ENCODE measurements at regions not wholly inside any gene's neighbourhood (a gene's known extent, or its start where the extent isn't known, plus 50 kb on each side); places are given as distances from the start of the nearest gene placed in this dataset.

DNA sequence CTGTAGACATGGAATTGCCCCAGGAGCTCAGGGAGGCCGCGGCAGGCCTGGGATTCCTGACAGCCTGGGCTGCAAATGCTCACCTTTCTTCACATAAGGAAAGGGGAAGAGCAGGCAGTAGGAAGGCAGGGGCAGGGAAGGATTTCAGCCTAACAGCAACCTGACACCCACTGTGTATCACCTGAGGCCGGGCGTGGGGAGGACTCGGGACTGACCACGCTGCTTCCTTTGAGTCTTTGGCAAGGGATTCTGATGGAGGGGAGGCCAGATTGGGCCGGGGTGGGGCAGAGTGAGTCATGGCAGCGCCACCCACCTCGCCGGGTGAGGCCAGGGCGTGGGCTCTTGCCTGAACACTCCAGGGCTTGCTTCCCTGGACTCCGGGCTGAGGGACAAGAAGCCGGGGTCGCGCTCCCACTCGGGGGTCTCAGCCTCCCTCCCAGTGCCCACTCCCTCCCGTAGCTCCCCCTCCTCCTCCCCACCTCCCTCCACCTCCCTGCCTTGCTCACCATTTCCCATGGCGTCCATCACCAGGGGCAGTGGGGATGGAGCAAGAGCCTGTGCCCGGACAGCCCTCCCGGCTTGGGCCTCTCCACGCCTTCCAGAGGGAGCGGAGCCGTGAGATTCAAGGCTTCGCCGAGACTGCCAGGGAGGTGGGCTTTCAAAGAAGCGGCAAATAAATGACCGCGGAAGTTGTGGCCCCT is 247.9 kb upstream of the RTL1 start:
- no peak for DNase-seq

DNA sequence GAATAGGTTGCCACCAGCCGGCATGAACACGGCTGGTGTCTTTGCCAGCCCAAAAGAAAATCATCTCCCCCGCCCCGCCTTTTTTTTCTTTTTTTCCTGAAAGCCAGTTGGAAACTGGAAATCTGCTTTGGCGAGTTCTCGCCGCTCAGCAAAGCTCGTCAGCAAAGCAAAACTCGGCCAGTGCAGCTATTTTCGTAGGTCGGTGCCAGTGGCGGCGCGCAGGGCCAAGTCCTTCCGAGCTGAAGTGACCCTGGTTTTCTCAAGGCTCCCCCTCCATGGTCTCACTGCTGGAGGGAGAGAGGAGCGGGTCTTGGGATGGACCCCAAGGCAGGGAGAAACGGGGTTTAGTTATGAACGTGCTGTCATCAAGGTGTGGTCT is 248.4 kb upstream of the RTL1 start:
- no peak for DNase-seq

- no peak for DNase-seq
These were observed 249.3 kb upstream of the RTL1 start for GRCh38 chr14:101152855-101153254.

GRCh38 chr14:101153691-101154090 is 250.2 kb upstream of the RTL1 start:
- DNase-seq: no peak

- DNase-seq: no peak
These were observed 252.1 kb upstream of the RTL1 start for GRCh38 chr14:101155575-101155974.

GRCh38 chr14:101167428-101167827 is 263.9 kb upstream of the RTL1 start:
- no peak for DNase-seq

DNA sequence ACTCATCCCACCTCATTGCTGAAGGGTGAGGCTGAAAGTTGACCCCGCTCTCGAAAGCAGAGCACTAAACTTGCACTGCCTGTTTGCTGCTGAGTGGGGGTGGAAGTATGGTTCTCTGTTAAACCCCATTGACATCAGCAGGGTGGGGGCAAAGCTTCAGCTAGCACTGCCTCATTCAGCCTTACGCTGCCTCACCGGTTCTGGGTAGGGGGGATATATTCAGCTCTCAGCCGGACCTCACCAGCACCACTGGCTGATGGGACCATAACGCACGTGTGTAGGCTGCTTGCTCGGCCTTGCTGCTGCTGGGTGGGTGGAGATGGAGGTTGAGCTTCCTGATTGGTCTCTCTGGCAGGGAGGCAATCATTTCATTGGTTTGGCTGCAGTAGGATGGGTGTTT is 265.7 kb upstream of the RTL1 start:
- DNase-seq: no peak

DNA sequence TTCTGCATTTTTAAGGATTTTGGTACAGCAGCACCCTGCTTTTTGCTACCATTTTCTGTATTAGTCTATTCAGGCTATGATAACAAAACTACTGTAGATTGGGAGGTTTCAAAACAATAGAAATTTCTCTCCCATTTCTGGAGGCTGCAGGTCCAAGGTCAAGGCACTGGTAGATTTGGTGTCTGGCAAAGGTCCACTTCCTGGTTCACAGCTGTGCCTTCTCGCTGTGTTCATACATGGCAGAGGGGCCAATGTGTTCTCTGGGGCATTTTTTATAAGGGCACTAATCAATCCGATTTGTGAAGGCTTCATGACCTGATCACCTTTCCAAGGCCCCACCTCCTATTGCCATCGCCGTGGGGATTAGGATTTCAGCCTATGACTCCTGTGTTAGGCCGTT is 268.1 kb upstream of the RTL1 start:
- DNase-seq: no peak

GRCh38 chr14:101173698-101174521 is 270.4 kb upstream of the RTL1 start:
- no peak for DNase-seq

- no peak for DNase-seq
These were observed 271.0 kb upstream of the RTL1 start for GRCh38 chr14:101174522-101174838.

- DNase-seq: no peak
These were observed 271.6 kb upstream of the RTL1 start for GRCh38 chr14:101174980-101175606.

DNA sequence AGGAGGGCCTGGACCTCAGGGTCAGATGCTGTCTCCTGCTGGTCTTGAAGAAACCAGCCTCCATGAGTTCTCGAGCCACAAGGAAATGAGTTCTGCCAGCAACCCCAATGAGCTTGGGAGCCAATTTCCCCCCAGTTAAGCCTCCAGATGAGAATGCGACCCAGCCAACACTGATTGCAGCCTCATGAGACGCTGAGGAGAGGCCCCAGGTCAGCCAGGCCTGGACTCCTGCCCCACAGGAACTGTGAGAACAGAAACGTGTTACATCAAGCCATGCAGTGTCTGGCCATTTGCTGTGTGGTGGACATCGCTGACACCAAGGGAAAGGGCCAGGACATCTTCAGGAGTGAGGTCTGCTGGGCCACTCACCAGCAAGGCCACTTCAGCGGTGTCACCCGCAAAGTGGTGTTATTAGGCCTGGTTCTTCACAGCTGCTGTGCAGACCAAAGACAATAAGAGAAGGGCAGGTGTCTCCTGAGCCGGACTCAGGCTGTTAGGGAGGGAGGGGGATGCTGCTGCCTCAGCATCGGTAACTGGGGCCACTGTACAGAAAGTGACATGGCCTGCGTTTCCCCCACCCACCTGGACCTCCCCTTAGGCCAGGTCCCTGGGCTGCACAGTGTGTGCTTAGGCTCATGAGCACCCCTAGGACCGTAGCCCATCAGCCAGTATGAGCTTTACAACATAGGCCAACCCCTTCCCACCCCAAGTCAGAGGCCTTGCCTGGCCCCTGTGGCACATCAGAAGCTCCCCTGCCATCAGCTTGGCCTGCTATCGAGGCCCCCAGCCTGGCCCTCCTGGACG is 272.4 kb upstream of the RTL1 start:
- no peak for DNase-seq

GRCh38 chr14:101176535-101177205 is 273.1 kb upstream of the RTL1 start:
- no peak for DNase-seq

- DNase-seq: no peak
These were observed 273.9 kb upstream of the RTL1 start for GRCh38 chr14:101177301-101177971.

DNA sequence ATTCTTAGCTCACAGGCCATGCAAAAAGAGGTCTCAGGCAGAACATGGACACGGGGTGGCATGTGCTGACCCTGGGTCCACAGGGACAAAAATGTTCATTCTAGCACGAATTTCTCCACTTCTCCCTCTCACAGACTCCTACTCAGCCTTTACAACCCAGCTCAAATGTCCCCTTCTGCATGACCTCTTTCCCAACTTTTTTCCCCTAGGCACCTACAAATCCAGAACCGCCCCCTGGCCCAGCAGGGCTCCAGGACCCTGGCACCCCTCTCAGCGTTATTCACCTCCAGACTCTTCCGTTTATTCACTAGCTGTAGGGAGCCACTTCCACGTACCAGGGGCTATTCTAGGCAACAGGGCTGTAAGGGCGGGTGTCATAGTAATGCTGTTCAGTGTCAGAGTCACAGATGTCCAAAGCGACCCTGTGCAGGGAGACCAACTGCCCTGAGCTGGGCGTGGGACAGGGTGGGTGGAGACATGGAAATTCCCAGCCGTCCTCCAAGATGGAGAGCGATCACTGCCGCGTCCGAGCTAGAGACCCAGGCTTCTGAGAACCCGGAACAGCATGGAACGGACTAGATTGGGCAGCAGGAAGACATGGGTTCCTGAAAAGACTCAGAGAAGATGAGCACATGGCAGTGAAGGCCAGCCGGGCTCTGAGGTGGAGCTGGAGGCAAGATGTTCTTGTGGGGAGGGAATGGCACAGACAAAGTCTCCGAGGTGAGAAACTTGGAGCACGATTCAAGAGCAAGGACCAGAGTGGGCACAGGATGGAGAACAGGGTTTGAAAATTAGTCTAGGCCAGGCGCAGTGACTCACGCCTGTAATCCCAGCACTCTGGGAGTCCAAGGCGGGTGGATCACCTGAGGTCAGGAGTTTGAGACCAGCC is 274.9 kb upstream of the RTL1 start:
- DNase-seq: no peak

DNA sequence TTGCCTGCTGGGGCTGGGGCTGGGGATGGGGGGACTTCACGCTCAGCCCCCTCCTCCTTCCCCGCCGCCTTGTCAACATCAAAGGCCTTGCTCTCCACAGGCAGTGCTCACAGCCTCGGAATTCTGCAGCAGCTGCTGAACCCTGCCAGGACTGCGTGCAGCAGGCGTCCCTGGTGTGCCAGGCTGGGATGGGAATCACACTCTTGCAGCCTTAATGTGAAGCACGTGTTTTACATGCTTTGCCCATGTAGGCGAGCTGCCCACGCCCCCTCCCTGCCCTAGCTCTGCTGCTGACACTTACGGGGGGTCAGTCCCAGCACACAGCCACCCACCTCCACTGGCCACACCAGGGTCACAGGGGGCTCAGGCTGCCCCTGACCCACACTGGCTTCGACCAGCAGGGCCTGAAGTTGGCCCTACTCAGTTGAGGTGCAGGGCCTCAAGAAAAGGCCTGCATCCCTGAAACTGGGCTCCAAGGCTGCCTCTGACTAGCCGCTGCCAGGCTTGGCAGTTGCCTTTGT is 276.2 kb upstream of the RTL1 start:
- DNase-seq: no peak

GRCh38 chr14:101181446-101182313 is 278.2 kb upstream of the RTL1 start:
- DNase-seq: no peak

DNA sequence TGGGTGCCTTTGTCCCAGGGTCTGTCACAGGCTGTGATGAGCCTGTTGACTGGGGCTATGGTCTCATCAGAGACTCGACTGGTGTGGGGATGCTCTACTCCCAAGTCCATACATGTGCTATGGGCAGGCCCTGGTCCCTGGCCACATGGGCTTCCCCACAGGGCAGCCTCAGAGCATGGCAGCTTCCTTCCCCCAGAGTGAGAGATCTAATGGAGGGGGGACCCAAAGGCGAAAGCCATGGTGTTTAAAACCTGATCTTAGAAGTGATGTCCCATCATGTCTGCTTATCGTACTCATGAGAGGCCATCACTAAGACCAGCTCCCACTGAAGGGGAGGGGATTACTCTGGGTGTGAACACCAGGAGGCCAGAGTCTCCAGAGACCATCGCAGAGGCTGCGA is 279.0 kb upstream of the RTL1 start:
- no peak for DNase-seq

- no peak for DNase-seq
These were observed 280.0 kb upstream of the RTL1 start for GRCh38 chr14:101183376-101184103.
